ENCODE measurements at regions not wholly inside any gene's neighbourhood (a gene's known extent, or its start where the extent isn't known, plus 50 kb on each side); places are given as distances from the start of the nearest gene placed in this dataset.

DNA sequence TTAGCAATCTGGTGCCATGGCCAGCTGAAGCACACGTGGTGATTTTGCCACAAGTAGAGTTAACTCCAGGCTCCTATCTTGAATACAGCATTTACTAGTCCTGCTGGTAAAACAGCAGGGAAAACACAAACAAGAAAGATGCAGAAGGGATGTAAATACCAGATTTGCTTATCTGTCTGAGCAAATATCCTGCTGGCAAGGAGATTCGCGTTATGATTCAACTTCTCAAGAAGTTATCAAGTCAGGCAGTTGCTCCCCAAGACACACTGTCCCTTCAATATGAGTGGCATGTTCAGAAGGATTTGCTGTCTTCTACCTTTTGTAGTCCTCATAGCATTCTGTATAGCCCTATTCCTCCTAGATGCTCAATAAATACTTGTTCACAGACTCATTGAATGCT is 171.2 kb upstream of the EGLN3 start:
- Histone ChIP-seq H3K36me3 (no peaks in the 10 kb centered on the region), H3K4me3 (no peak overlapping the region), H3K27me3 (peaks cover 0 to 32% (median 0%) of the 10 kb centered on the region in 11 experiments; a peak in 2 of 22 replicates), H4K20me1 (no peaks in the 10 kb centered on the region), H3K9me3 (replicated peaks in 1 of 11) (0 out of 22 replicates have a peak, but pooled peaks cover 0 to under 1% (median 0%) of the 10 kb centered on the region in 11 experiments), H3K4me1 (peaks cover 0 to 6% (median 0%) of the 10 kb centered on the region in 10 experiments; a peak in 3 of 20 replicates), H3K9ac (no peak overlapping the region), H3K4me2 (no peak overlapping the region), H3K27ac (no peak overlapping the region)
- TF ChIP-seq Cebpa-rat (IDR thresholded peaks at IDR 0.05), result no peak

DNA sequence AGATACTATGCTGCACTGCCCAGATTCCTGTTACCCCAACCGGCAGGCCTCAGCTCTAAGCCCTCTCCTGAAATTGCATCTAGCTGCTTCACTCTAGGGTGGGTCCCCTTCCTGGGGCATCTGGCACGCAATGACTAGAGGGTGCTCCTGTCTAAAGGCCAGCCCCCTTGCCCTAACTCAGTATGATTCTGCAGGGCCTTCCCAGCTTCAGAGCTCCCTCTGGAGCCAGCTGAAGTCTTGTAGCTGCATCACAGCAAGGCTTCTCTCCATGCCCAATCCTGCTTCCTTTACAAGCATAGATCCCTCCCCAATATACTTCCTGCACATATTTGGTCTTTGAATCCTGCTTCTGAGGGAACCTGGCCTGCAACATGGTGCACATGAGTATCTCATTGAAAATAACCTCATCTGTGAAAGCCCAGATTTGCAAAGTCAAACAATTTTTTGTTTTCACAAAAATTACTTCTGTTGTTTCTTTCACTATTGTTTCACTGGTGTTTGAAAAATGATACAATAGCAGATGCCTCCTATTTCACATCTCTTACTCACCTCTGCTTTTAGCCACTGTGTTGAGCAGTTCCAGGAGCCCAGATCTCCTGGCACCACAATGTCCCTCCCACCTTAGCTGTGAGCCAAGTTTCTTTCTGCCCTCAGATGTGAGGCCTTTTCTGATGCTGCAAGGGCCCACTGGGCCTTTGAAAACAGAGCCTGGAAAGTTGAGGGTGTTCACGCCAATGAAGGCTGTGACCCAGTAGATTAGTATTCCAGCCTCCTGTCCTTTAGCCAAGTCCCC is 169.5 kb upstream of the EGLN3 start:
- Histone ChIP-seq H3K4me2 (peak overlapping the region in 2 of 11 experiments; percentile 4 to 31; a peak in 2 of 22 replicates), H3K27me3 (peaks cover 0 to 25% (median 0%) of the 10 kb centered on the region in 11 experiments; a peak in 2 of 22 replicates), H3K9ac (no peak overlapping the region), H3K4me1 (peaks cover 0 to 6% (median 0%) of the 10 kb centered on the region in 10 experiments; a peak in 3 of 20 replicates), H3K27ac (no peak overlapping the region), H3K9me3 (replicated peaks in 1 of 11) (peaks cover 0 to 15% (median 7%) of the 10 kb centered on the region in 11 experiments; a peak in 12 of 22 replicates), H4K20me1 (no peaks in the 10 kb centered on the region), H3K36me3 (no peaks in the 10 kb centered on the region), H3K4me3 (no peak overlapping the region)
- no peak for TF ChIP-seq Cebpa-rat (IDR thresholded peaks at IDR 0.05)

DNA sequence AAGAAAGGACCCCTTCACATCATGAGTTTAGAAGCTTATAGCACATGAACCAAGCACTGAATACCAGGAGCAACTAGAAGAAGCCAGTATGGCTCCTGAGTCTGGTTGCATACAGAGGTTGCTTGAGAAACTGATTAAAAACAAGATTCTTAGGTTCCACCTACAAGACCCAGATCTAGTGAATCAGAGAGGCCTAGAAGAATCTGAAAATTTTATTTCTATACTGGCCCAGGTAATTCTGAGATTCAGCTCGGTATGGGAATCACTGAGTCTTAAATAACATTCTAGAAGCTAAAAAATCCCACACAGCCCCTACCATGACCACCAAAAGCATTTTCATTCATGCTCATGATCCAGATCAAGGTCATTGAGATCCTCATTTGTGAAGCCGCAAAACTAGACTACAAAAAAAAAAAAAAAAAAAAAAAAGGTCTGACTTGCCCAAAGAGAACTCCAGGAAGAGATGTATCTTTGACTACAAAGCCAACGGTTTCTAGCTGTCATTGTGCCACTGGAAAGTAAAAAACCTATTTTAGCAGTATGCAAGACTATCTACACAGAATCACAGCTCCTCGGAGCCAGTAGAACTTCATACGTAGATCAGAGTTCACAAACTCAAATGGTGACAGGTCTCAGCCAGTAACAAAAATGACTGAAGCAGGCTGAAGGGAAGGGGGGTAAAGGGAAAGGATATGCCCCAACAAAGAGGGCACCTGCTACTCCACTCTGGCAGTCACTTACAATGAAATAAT is 168.4 kb upstream of the EGLN3 start:
- Histone ChIP-seq H3K4me1 (peaks cover 0 to 6% (median 0%) of the 10 kb centered on the region in 10 experiments; a peak in 3 of 20 replicates), H3K27me3 (peaks cover 0 to 14% (median 0%) of the 10 kb centered on the region in 11 experiments; a peak in 2 of 22 replicates), H3K27ac (no peak overlapping the region), H4K20me1 (no peaks in the 10 kb centered on the region), H3K9me3 (replicated peaks in 1 of 11) (peaks cover 0 to 15% (median 7%) of the 10 kb centered on the region in 11 experiments; a peak in 12 of 22 replicates), H3K9ac (no peak overlapping the region), H3K4me2 (no peak overlapping the region), H3K4me3 (no peak overlapping the region), H3K36me3 (no peaks in the 10 kb centered on the region)
- TF ChIP-seq Cebpa-rat (IDR thresholded peaks at IDR 0.05), result no peak

DNA sequence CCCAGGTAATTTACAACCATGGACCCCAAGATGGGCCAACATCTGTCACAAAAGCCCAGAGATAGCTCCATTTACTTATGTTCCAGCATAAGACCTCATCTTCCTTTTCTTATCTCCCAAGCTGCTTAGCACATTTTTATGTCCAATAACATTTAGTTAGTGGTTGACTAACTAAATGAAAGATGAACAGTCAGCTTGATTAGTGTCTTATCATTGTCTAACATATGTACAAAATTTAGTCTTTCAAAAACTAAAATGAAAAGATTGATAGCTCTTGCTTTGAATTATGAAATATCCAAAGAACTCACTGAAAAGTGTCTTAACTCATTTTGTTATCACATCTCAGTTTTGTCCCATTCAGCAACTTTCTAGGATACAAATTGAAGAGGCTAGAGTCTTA is 163.1 kb upstream of the EGLN3 start:
- no peak for TF ChIP-seq Cebpa-rat (IDR thresholded peaks at IDR 0.05)

DNA sequence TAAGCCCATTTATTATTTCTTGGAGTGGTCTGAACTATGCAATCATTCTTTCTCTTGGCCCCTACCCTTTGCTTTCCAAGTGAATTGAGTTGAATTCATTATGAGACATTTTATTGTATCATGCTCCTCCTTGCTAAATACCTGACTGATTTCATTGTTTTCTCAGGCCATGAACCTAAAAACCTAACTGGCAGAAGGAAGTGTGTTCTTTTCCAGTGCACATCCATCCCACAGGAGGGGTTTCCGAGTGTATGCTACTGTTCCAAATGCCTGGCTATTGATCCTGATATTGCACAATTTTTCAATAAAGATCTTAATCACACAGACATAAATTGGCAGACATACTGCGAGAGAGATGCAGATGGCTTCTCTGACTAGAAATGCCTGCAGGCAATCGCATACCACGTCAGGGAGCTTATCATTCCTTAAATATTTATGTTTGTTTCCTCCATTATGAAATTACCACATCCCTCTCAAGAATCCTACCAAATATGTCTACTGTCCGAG is 162.2 kb upstream of the EGLN3 start:
- no peaks in the 10 kb centered on the region for H3K4me1 ChIP-seq
- no peak overlapping the region for H3K9ac ChIP-seq
- no peak overlapping the region for H3K4me3 ChIP-seq
- no peak overlapping the region for H3K27ac ChIP-seq
- no peaks in the 10 kb centered on the region for H4K20me1 ChIP-seq
- H3K27me3 ChIP-seq, result no peaks in the 10 kb centered on the region
- peaks cover 0 to 15% (median 7%) of the 10 kb centered on the region in 11 experiments; a peak in 12 of 22 replicates for H3K9me3 ChIP-seq (replicated peaks in 1 of 11)
- peak in 2 of 11 experiments; percentile 24 to 74; a peak in 3 of 22 replicates for TF ChIP-seq Cebpa-rat (IDR thresholded peaks at IDR 0.05)
- no peaks in the 10 kb centered on the region for H3K36me3 ChIP-seq
- no peak overlapping the region for H3K4me2 ChIP-seq

More for the DNA sequence above, 163.1 kb upstream of the EGLN3 start:
- no peak overlapping the region for H3K4me2 ChIP-seq
- no peak overlapping the region for H3K27ac ChIP-seq
- no peak overlapping the region for H3K4me3 ChIP-seq
- no peak overlapping the region for H3K9ac ChIP-seq
- no peaks in the 10 kb centered on the region for H4K20me1 ChIP-seq
- no peaks in the 10 kb centered on the region for H3K27me3 ChIP-seq
- peaks cover 0 to 15% (median 7%) of the 10 kb centered on the region in 11 experiments; a peak in 12 of 22 replicates for H3K9me3 ChIP-seq (replicated peaks in 1 of 11)
- no peaks in the 10 kb centered on the region for H3K4me1 ChIP-seq
- H3K36me3 ChIP-seq, result no peaks in the 10 kb centered on the region

DNA sequence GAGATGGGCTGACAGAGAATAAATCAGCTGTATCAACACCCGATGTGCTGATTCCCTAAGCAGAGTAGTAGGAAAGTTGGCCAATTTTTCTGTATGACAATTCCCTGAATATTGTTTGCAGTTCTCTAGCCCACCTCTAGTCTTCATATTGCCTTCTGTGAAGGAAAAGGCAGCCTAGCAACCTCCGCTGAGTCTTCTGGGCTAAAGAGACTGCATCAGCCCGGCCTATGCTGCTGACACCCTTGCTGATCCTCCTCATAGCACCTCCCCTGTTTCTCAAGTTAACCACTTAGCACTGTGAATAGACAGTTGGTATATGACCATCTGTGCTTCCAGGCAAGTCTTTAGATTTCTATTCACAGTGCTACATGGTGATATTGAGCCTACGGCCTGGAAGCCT is 161.1 kb upstream of the EGLN3 start:
- Histone ChIP-seq H3K4me1 (no peaks in the 10 kb centered on the region), H3K36me3 (no peaks in the 10 kb centered on the region), H4K20me1 (no peaks in the 10 kb centered on the region), H3K27me3 (no peaks in the 10 kb centered on the region), H3K4me3 (no peak overlapping the region), H3K9ac (no peak overlapping the region), H3K27ac (no peak overlapping the region), H3K4me2 (no peak overlapping the region), H3K9me3 (replicated peaks in 1 of 11) (peaks cover 0 to 15% (median 7%) of the 10 kb centered on the region in 11 experiments; a peak in 12 of 22 replicates)
- TF ChIP-seq Cebpa-rat (IDR thresholded peaks at IDR 0.05), result no peak

DNA sequence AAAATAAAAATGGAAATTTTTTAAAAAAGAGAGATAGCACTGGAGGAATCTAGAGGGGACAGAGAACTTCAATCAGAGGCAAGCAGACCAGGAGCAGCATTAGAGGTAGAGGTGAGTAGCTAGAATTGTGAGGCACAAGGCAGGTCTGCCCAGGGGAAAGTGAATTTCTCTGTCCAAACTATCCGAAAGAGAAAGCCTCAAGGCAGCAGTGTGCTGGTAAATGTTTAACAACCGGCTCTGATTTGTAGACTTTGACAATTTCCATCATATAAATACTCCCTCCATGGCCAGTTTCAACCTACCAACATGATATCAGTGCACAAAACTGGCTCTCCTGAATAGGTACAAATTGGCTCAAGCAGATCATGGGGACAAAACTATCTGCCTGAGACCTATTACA is 160.6 kb upstream of the EGLN3 start:
- Histone ChIP-seq H3K27me3 (no peaks in the 10 kb centered on the region), H3K36me3 (no peaks in the 10 kb centered on the region), H3K4me2 (no peak overlapping the region), H3K9me3 (replicated peaks in 1 of 11) (peaks cover 0 to 10% (median 6%) of the 10 kb centered on the region in 11 experiments; a peak in 12 of 22 replicates), H3K4me3 (no peak overlapping the region), H3K27ac (no peak overlapping the region), H3K9ac (no peak overlapping the region), H3K4me1 (no peaks in the 10 kb centered on the region), H4K20me1 (no peaks in the 10 kb centered on the region)
- no peak for TF ChIP-seq Cebpa-rat (IDR thresholded peaks at IDR 0.05)

DNA sequence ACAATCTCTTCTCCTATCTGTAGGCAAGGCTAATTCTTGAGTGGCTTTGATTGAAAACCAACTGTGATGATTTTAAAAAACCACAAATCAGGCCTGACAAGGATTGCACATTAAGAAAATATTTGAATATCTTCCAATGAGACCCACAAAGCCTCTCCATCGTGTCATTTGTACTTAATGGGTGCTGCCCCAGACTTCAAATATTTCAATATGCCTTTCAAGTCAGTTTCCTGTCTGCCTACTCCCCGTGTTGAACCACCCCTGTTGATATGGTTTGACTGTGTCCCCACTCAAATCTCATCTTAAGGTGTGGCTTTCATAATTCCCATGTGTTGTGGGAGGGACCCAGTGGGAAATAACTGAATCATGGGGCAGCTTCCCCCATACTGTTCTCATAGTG is 159.7 kb upstream of the EGLN3 start:
- no peak overlapping the region for H3K4me2 ChIP-seq
- H3K27ac ChIP-seq, result no peak overlapping the region
- no peak overlapping the region for H3K9ac ChIP-seq
- no peak overlapping the region for H3K4me3 ChIP-seq
- H4K20me1 ChIP-seq, result no peaks in the 10 kb centered on the region
- H3K36me3 ChIP-seq, result no peaks in the 10 kb centered on the region
- H3K4me1 ChIP-seq, result no peaks in the 10 kb centered on the region
- no peaks in the 10 kb centered on the region for H3K27me3 ChIP-seq
- TF ChIP-seq Cebpa-rat (IDR thresholded peaks at IDR 0.05), result no peak
- H3K9me3 ChIP-seq (replicated peaks in 1 of 11), result peaks cover 0 to under 1% (median 0%) of the 10 kb centered on the region in 11 experiments; a peak in 1 of 22 replicates

DNA sequence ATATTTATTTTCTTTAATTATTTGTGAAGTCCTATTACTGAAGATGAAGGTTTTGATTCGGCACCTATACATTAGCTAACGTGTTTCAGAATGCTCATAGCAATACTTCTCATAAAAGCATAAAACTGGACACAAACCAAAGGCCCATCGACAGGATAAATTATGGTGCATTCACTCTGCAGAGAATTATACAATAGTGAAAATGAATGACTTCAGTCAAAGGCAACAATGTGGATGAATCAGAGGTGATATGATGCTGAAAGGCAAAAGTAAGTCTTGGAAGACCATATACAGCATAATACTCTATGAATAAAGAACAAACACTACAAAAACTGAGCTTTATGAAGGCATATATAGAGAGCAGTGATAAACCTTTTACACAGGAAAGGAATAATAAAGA is 156.6 kb upstream of the EGLN3 start:
- Histone ChIP-seq H3K36me3 (no peaks in the 10 kb centered on the region), H3K27me3 (no peaks in the 10 kb centered on the region), H3K9me3 (replicated peaks in 1 of 11) (no peaks in the 10 kb centered on the region), H3K4me3 (no peak overlapping the region), H3K4me2 (no peak overlapping the region), H3K4me1 (peaks cover 0 to 6% (median 4%) of the 10 kb centered on the region in 10 experiments; a peak in 9 of 20 replicates), H3K9ac (no peak overlapping the region), H3K27ac (no peak overlapping the region), H4K20me1 (no peaks in the 10 kb centered on the region)
- TF ChIP-seq Cebpa-rat (IDR thresholded peaks at IDR 0.05), result no peak

All from BLaER1 treated with 17β-estradiol and CSF1 and Interleukin-3, amounts not matched to agents 10 nM and 100 nM (cell line).